Activated CD4-positive, alpha-beta T cell treated with anti-CD3 and anti-CD28 coated beads for 4 hours (primary cell): ENCODE measurements at regions not wholly inside any gene's neighbourhood (a gene's known extent, or its start where the extent isn't known, plus 50 kb on each side); places are given as distances from the start of the nearest gene placed in this dataset.

ENCODE experiments used
- DNase-seq, 2 donors: peaks; one replicate each; pipeline ENCODE4 v3.0.0-alpha.2; 2020

DNA sequence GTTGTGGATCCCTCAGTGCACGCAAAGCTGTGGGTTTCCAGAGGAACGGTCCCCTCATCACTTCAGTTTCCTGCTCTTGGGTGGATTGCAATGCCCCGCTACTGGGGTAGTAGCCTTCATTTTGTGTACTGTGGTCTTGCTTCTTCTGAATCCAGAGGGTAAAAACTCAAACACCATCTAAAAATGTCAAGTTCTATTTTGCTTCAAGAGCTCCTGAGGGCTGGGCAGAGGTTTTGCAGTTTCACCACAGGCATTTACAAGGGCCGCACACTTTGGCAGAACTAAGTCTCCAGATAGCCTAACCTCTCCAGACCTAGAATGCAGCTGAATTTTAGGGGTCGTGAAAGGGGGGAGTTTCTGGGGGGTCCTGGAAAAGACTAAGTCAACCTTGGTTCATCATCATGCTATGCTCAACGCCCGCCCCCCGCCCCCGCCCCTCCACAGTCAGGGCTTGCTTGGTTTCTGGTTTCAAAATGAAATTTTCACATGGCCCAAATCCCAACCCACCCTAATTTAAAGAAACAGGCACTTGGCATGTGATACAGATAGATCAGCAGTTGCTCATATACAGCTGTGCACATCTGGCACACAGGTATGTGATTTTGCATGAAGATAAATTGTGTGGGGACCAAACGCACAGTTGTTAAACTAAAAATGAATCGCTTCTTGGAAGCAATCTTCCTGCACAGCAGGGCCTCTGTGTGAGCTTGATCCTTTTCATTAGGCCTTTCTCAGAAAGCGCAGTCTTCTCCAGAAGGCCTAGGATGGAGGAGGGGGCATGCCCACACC lies 329.6 kb downstream of the OSR1 start:
- DNase-seq = no peak

DNA sequence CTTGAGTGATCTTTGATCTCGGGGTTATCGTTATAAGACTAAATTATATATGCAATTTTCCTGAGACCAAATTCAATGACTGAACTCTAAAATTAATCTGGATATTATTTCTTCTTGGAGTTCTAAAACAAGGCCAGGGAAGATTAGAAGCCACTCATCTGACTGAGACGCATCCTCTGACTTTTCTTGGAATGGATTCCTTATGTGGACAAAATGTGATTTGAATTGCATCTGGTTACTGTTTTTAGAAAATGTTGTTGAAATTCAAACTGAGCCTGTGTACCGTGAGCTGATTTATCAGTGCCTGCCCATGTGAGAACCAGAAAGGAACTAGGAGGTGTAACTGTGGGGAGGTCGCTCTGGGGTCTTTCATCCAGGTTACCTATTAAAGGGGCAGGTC lies 330.8 kb downstream of the OSR1 start:
- DNase-seq = no peak

GRCh38 chr2:19026261-19026660 lies 332.2 kb downstream of the OSR1 start:
- no peak for DNase-seq

- DNase-seq = no peak
Observed at GRCh38 chr2:19022334-19022733, 336.1 kb downstream of the OSR1 start.

- DNase-seq = no peak
Observed at GRCh38 chr2:19021721-19022120, 336.7 kb downstream of the OSR1 start.

DNA sequence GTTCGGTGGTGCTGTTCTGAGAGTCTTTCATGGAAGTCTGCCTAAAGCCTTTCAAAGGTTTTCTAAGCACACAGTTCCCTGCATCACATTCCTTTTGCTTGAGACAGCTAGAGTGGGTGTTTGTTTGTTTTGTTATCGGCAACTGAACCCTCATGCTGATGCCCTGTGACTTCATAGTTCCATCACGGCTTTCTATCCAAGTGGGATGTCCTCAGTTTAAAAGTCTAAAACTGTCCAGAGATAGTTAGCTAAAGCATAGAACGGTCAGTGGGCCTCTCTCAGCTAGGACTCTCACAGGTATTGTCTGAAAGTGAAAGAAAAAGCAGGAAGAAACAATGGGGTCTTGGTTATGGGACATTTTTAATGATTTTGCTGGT lies 337.3 kb downstream of the OSR1 start:
- no peak for DNase-seq

- DNase-seq = no peak
Observed at GRCh38 chr2:19020144-19021099, 338.0 kb downstream of the OSR1 start.

- no peak for DNase-seq
Observed at GRCh38 chr2:19009510-19009909, 348.9 kb downstream of the OSR1 start.

- no peak for DNase-seq
Observed at GRCh38 chr2:19003554-19003953, 354.9 kb downstream of the OSR1 start.

DNA sequence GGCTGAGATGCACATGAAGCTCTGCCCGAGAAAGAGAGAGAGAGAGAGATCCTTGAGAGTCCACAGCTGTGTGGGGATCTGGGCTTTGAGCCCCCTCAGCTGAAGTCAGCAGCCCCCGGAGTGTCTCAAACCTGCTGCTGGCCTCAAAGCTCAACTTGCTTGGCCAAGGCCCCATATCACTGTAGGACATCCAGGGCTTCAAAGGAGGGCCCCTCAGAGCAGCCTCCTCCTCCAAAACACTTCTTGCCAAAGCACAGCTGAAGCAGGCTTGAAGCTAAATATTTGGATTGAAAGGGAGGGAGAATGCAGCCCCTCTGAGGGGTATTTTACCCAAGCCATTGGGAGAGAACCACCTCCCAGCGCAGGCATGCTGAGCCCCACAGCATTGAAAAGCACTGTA lies 357.6 kb downstream of the OSR1 start:
- DNase-seq = no peak

DNA sequence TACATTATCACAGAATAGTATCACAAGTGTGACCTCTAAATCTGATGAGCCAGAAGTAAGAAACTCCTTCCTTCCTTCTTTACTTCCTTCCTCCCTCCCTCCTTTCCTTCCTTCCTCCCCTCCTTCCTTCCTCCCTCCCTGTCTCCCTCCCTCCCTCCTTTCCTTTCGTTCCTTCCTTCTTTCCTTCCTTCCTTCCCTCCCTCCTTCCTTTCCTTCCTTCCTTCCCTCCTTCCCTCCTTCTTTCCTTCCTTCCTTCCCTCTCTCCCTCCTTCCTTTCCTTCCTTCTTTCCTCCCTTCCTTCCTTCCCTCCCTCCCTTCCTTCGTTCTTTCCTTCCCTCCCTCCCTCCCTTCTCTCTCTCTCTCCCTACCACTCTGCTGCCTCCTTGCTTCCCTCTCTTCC lies 359.2 kb downstream of the OSR1 start:
- no peak for DNase-seq

DNA sequence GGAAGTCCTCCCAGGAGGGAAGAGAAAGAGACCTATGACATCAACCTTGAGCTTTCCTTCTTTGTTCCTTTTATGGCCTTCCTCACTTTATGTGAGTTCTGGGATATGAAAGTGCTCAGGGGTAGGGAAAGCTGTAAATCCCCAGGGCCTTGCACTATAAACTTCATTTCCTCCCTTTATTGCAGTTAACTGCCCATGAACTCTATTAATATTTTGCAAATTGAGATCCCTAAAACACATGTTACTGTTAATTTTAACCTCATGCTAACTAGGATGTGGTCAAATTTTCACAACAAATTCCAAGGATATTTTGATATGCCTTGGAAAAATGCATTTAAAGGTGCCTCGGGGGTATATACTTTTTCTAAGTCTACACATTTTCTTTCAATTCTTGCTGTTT lies 359.9 kb downstream of the OSR1 start:
- DNase-seq = no peak

DNA sequence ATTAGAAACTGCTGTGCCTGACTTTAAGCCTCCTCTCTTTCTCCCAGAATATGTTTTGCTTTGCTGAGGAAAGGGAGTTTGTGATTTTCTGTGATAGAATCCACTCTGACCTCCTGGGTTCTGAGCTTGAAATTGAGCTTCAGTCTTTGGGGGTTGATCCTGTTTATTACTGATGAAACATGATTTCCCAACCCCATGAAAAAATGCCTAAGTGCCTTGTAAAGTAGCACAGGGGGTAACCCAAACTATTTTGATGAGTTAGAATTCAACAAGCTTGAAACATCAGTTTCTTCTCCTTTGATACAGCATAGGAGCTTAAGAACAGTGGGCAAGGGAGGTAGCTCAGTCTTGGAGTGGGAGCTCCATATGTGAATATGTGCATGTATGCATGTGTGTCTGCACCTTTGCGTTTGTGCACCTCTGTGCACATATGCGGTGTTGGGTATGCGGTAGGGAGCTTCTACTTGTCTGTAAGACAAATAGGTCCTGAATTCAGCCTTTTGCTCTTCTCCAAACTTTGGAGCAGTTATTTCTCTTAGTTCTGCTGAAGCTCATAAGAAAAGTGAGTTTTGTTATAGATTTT lies 364.6 kb downstream of the OSR1 start:
- no peak for DNase-seq

DNA sequence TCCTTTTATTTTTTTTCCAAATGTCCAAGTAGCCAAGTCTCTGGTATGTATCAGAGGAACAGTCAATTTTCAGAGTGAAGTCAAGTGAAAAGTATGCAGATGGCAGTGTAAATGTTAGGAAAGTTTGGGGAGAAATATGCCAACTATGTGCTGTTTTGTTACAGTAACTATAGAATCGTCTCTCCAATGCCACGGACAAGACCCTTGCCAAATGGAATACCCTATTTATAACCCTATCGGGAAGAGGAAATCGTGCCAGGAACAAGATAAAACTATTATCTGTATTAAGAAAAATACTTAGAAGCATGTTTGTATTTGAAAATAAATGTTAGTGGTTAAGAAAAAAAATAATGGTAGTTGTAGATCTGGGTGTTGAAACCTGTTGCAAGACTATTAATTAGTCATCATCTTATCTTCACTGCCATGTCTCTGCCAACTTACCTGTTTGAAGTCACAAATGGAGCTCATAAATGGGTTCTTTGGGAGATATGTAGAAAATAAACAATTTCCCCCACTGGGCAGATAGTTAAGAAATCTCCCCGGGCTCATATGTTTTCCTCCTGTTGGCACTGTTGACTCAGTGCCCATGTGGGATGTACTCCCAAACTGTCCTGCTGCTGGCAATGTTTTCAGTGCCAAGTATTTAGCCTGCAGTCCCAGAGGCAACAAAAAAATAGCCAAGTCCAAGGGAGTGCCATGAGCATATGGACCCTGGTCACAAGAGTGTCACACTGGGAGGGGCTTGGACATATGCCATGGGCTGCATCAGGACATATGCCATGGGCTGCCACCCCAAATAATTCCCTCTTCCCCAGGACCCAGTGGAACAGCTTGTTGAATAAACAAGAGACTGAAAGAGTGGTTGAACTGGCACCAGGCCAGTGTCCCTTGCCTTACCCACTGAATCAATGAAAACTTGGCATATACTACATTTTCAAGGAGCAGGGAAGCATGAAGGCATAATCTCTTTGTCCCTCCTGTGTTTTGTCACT lies 366.9 kb downstream of the OSR1 start:
- DNase-seq = no peak

DNA sequence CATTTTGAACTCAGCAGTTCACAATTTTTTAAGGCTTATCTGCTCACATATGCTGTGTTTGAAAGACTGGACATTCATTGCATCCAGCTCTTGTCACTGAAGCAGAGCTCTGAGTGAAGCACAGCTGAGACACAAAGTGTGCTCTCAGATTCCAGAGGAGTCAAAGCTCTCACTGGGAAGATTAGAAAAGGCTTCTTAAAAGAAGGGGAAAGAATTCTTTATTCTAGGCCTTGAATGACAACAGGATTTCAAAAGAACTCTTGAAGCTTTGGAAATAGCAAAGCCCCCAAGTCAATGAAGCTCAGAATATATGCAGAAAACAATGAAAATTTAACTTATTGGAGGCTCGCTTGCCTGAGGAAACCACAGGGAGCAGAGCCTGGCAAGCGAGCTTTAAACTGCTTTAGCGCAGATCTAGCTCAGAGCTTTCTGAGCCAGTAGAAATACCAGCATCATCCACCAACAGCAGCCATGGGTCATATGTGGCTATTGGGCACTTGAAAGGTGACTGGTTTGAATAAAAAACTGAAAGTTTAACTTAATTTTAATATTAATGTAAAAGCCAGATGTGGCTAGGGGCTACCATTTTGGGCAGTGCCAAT lies 369.7 kb downstream of the OSR1 start:
- DNase-seq = no peak

DNA sequence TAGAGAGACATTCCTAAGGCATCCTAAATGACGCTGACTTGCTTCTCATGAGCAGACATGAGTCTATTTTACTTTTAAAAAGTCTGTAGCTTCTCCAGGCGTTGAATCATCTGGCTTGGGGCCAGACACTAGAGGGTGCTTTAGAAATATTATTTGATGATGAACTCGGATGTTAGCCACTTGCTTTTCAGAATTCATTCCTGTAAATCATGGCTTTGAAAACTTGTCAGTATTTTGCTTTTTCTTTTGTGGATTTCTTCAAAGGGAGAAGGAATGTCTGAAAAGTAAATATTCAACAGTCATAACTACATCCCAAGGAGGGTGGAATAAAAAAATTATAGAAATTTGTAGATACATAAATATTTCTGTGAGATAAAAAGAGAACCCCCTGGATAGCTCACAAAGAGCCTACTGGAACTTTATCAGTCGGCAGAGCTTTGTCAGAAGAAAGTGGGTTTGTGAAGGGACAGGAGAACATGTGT lies 370.8 kb downstream of the OSR1 start:
- DNase-seq = no peak

DNA sequence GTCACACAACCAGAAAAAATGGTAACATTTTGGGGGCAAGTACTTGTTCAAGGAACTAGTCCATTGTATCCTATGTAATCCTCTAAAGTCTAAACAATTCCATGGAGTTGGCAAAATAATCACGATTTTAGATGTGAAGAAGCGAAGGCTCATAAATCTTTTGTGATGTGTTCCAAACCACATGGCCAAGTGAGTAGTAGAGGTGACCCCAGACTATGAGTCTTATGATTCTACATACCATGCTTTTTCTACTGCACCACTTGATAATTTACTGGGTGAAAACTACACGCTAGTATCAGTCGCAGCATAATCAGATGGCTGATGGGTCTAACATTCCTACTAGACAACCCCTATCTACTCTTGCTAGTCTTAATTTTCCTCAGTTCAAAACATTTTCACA lies 371.4 kb downstream of the OSR1 start:
- no peak for DNase-seq

DNA sequence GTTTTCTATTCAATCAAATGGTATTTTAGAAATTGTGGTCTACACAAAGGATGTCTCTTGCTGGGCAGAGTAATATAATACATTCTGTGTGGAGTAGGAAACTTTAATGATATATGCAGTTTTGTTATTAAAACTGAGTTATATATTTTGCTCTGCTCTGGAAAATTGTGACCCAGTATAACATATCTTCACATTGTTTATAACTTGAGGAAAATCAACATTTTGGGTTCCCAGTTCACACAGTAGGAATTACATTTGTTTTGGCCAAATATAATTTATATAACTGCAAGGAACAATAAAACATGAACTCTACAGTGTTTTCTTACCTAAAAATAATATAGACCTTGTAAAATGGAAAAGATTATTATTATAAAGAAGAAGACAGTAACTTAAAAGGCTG lies 372.4 kb downstream of the OSR1 start:
- no peak for DNase-seq

DNA sequence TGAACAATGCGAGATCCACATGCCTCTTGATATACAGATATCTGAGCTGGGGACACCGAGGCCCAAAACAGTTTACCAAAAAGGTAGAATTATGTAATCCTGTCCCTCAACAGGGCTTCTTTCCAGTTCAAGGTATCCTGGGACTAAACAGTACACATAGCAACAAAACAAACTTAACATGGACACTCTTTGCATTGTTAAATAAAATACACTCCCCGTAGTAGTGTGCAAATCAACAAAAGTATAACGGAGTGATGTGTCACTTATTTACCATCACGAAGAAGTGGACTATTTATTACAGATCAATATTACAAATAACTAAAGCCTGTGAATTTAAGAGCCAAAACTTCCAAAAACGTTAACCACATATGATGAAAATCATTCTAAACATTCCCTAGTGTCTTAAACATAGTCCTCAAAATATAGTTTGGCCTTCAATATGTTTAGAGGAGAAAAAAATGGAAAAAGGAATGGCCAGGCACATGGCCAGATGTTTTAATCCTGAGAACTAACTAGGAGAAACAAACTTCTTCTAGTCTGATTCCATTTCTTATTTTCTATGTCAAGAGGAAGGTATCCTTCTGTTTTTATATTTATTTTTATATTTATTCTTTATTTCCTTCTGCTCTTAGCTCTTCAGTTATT lies 377.5 kb downstream of the OSR1 start:
- no peak for DNase-seq

GRCh38 chr2:18980104-18980785 lies 378.2 kb downstream of the OSR1 start:
- DNase-seq = no peak

- DNase-seq = no peak
Observed at GRCh38 chr2:18977409-18977808, 381.0 kb downstream of the OSR1 start.
